NOMO-1 treated with dmso at 0.1 percent for 144 hours (cell line): ENCODE measurements at regions not wholly inside any gene's neighbourhood (a gene's known extent, or its start where the extent isn't known, plus 50 kb on each side); places are given as distances from the start of the nearest gene placed in this dataset.

Experiments
- DNase-seq: peaks from one replicate; lab custom pipeline; 2025; ENCODE audit not compliant: unreplicated experiment; lab: John Stamatoyannopoulos, UW

DNA sequence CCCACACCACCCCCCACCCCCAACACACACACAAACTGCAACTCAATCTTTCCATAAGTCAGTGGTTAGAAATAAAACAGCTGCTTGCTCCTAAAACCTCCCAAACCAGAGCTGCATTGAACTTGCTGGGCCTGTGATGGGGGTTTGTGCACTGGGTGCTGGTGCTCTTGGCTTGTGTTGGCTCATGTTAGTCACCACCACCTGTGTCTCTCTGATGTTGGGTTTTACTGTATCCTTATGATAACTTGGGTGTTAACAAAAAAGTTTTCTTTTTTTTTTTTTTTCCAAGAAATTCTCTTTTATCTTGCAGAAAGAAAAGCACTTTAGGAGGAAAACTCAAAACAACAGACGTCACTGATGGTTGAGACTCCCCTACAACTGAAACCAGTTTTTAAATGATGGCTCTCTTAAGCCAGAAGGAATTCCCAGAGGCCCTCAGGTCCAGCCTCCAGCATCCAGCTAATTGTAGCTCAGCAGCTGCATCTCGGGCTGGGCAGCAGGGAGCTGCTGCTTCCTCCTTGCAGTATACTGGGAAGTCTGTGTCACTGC is 79.9 kb upstream of the DRD2 start:
- DNase-seq, result no peak

DNA sequence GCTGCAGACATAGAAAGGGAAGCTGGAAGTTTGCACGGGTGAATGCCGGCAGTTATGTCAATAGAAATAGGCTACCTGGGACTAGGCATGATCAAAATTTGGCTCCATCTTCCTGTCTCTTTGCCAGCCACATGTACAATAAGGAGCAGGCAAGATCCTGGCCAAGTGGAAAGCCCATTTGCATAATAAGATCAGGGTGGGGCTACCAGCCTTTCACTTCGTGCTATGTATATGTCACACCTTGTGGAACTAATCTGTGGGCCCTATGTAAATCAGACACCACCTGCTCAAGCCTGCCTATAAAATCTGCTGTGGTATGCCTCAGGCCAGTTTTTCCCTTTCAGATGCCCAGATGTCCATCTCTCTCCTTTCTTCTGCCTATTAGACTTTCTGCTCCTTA is 79.3 kb upstream of the DRD2 start:
- DNase-seq, result no peak

DNA sequence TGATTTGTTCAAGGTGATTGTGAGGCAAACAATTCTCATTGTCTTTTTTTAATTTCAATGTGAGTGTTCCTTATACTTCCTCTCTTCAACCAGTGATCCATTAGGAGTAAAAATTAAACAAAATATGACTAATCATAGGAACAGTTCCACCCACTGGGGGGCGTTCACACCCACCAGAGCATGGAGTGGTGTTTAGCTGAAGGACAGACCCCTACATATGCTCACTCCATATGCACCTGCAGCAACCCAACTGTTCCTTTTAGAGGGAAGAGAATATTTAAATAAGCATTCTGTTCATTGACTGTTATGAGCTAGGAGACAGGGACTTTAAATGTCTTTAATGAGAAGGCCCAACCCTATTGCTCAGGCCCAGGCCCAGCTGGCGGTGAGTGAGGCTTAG is 78.7 kb upstream of the DRD2 start:
- DNase-seq, result no peak

DNA sequence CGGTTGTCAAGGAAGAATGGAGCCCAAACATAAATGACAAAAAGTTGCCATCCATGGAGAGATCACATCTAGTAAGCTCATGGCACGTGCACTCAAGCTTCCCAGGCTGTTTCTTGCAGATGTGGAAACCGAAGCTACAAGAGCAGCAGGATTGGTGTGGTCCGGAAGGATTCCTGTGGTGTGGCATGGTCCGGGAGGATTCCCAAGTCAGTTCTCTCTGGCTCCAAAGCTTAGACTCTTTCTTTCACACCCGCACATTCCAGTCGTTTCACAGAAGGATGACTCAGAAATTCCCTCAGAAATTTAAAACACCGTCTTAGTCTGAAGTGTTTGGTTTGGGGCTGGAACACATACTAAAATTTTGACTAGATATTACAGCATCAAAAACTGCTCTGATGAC is 78.0 kb upstream of the DRD2 start:
- DNase-seq, result no peak

DNA sequence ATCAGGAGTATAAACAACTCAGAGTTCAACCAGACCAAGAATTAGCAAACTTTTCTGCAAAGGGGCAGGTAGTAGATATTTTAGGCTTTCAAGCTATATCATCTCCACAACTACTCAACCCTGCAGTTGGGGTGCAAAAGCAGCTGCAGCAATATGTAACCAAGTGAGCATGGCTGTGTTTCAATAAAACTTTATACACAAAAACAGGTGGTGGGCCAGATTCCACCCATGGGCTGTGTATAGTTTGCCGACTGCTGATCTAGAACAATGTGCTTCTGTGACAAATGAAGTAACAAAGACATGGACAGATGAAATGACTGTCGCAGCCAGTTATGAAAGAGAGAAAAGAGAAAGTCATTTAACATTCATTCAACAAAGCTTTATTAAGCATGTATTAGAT is 77.1 kb upstream of the DRD2 start:
- no peak for DNase-seq

DNA sequence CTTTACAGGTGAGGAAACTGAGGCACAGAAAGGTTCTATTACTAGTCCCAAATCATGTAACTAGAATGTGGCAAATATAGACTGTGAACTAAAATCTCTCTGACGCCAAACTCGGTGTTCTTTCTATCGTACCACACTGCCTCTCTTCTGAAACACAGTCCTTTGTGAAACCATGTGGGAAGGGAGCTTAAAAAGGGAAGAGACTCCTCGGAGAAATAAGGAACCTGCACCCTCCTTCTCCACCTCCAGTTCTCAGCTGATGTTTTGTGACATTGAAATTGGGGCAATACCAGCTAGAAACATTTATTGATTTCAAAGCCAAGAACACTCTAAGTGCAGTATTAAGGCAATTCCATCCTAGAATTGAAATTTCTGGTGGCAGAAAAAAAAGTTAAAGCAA is 76.4 kb upstream of the DRD2 start:
- no peak for DNase-seq

DNA sequence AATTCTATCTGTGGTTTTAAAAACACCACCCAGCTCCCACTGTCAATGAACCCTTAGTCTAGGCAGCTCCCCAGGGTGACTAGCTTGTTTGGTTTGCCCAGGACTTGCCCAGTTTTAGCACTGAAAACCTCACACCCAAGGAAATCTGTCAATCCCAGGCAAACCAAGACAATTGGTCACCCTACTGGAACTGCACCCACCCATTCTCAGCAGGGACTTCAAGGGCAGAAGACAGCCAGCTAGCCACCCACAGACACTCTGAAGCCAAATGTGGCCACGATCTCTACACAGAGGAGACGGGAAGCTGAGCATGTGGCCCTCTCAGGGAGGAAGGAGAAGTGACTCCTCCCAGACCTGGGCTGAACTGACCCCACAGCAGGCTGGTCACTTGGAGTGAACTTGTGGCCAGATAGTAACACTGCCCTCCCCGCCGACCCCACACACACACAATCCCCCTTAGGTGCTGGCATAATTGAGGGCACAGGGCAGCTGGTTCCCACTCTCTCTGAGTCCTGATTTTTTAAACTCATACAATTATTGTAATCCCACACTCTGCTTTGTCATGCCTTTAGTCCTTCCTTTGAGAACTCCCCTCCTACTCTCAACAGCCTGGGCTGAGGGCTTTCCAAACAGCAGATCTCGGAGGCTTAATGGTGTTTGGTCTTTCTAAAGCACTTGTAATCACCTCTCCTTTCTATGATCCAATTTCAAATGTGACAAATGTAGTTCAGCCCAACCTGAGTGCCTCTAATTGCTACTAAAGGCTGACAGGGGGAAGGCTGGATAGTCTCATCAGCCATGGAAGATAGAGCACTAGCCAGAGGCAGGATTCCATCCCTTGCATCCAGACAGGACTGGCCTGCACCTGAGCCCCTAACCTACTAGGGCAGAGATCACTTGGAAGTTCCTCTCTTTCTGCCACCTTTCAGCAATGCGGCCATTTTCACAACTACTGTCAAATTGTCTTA is 74.7 kb upstream of the DRD2 start:
- DNase-seq, result no peak

DNA sequence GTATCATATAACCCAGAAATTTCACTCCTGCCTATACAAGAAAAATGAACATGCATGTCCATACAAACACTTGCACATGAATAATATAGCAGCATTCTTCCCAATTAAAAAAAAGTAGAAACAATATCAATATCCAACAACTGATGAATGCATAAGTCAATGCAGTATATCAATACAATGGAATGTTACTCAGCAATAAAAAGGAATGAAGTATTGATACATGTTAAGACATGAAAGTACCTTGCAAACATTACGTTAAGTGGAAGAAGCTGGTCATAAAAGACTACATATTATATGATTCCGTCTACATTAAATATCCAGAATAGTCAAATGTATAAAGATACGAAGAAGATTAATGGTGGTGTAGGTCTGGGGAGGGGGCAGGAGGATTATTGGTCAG is 73.9 kb upstream of the DRD2 start:
- DNase-seq, result no peak

DNA sequence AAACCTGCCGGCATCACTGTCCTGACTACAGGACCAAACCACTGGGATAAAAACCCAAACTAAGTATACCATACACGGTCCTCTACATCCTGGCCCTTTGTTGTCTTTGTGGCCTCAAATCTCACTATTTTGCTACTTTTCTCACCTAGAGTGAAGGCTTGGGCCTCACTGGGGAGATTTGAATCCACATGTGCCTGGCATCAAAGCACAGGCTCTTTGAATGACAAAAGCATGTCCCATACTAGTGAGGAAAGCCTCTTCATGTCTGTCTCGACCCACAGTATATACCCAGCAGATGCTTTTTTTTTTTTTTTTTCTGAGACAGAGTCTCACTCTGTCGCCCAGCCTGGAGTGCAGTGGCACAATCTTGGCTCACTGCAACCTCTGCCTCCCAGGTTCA is 72.5 kb upstream of the DRD2 start:
- DNase-seq, result no peak

DNA sequence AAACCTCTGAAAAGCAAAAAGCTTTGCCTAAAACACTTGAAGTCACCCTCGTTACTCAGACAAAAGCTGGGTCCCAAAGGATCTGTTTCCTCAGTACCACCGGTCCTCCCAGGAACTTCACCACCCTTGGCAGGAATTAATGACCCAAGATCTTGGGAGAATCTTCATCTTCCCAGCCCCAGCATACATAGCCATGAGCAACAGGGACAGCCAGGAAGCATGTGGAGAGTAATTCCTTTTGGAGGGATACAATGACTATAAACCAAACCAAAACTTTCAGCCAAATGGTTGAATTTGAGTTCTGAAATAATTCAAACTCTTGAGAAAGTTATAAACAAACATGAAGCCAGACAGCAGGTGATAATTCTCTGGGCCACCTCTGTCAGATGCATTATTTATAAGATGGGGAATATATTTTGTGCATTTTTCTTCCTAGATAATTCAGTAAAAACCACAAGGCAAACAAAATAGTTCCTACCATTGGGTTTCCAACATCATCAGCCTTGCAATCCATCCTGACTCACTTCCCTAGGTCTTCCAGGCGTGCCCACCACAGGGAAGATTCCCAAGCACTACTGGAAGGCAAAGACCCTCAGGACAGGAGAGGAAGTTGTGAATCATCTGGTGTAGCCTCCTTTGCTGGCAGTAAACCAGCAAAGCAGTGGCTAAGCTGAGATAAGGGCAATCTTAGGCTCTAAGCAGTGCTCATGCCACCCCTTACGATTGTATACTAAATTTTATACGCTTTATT is 71.7 kb upstream of the DRD2 start:
- no peak for DNase-seq

DNA sequence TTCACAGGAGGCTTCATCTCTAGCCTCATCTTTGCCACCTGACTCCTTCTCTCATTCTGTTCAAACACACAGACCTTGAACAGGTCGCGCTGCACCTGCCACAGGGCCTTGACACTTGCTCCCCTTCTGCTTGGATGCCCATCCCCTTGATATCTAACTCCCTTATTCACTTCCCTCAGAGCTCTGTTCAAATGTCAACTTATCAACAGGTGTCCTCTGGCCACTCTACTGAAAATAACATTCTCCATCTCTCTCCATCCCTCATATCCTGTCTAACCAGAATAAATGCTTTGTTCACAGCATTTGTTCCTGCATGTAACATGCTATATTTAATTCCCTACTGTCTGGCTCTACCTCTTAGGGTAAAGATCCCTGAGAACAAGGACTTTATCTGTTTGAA is 67.2 kb upstream of the DRD2 start:
- DNase-seq, result no peak

DNA sequence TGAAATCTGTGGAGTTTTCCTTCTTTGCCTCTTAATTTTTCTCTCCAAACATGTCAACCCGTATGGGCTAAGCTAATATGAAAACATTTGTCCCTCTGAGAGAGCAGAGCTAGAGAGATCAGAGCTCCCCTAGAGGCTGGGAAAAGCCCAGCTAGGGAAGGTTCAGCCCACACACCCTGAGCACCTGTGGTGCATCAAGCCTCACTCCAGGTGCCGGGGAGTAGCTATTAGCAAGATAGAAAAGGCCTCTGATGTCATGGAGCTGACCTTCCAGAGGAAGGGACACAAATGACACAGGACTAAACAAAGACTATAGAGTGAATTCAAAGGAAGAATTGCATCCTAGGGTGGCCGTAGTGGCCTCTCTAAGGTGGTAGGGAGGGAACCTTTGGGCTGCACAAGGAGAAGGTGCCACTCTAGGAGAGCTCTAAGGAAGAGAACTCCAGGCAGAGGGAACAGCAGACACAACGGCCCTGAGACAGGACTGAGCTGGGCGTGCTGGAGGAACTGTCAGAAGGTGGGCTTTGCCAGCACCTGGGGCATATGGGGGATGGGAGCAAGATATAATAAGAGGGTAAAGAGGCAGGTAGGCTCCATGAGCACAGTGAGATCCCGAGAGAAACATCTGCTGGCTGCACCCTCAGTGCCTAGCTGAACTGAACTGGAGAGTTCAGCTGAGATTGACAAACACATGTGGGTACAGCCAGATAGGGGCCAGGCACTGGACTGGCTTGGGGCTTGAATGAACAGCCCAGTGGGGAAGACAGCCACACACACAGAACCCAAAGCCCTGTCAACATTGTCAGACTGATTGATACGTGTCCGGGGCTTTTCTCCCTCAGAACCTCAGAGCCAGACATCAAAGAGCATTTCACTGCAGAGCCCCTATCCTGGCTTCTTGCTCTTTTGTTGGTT is 65.5 kb upstream of the DRD2 start:
- DNase-seq, result no peak

DNA sequence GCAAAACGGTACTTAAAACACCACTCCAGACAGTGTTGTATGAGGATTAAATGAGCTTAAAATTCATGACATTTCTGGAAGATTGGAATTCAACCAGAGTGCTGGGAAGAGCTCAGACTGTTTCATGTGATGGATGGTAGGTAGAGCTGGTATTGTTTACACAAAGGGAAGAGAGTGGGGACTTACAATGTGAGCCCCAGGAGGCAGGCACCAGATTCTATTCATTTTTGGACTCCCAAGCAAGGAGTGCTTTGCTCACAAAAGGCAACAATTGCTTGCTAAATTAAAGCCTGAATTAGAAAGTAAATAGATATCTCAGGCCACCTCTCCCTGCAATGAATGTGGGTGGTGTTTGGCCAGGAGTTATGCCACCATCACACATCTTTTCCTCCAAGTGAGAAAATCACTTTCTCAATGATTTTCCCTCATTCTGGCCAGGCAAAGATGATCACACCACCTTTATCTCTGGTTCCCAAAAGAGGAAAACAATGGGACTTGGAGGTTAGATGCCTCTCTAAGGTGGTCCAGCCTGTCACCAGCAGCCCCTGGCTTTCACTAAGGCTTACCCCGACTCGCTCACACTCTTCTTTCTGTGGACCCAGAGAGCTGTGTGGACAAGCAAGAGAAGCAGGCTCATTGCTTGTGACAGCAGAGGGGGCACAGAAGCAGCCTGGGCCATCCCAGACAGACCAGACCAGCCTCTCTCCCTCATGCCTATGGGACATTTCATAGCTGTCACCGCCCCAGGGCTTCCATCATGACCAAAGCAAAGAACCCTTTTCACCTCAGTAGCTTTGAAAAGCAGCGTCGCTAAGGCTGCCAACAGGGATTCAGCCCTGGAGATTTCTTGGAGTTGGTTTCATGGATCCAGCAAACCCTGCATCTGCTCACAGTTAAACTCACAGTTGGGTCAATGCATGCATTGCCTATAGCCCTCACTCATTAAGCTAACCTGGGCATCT is 63.5 kb upstream of the DRD2 start:
- DNase-seq, result no peak

DNA sequence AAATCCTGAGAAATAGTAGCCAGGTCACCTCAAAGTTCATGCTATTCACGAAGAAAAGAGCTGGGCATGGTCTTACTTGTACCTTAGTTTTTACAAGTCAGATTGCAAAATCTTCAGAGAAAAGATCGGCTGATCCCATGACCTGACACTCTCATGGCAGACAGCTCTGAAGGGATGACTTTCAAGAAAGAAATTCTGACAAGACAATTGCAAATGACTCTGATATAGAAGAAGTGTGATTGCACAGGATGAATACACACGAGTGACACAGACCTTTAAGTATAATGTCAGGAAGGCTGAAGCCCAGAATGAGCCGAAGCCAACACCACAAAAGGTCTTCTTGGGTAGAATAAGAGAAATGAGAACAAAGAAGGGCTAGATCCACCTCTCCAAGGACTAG is 59.4 kb upstream of the DRD2 start:
- no peak for DNase-seq

DNA sequence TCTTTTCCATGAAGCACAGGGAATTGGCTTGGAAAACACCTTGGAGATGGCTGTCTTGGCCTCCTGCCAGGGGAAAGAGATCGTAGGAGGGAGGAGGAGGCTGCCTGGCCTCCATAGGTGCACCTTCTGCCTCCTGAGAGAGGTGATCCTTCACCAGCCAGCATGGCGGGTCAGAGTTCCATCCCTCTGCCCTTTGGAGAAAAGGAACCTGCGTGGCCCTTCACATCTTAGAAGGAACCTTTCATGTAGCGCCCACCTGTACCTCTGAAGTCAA is 58.2 kb upstream of the DRD2 start:
- no peak for DNase-seq

DNA sequence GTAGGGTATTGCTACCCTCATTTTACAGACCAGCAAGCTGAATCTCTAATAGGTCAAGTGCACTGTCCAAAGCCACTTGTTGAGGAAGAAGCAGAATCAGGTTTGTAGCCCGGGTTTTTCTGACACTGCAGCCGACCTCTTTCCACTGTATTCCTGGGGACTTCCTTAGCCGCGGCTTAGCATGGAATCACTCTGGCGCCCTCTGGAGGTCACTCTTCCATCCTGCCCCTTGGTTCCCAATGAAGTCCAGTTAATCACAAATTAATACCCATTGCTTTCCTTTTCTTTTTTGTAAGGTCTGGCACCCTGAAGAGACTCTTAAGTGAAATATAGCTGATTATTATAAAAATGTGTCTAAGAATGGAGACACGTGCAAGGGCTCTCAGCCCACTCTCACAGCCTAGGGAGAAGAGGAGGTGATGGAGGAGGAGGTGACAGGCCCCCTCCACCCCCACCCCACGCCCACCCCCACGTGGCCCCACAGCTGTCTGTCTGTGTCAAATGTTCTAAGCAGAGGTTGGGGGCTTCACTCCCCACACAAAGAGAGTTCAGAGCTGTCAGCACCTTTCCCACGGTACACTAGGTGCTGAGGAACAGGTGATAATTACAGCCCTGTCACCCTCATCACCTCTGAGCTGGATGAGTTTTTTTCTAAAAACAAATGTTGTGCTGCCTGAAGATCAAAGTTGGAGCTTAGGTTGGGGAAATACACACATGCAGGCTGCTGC is 57.7 kb upstream of the DRD2 start:
- no peak for DNase-seq

DNA sequence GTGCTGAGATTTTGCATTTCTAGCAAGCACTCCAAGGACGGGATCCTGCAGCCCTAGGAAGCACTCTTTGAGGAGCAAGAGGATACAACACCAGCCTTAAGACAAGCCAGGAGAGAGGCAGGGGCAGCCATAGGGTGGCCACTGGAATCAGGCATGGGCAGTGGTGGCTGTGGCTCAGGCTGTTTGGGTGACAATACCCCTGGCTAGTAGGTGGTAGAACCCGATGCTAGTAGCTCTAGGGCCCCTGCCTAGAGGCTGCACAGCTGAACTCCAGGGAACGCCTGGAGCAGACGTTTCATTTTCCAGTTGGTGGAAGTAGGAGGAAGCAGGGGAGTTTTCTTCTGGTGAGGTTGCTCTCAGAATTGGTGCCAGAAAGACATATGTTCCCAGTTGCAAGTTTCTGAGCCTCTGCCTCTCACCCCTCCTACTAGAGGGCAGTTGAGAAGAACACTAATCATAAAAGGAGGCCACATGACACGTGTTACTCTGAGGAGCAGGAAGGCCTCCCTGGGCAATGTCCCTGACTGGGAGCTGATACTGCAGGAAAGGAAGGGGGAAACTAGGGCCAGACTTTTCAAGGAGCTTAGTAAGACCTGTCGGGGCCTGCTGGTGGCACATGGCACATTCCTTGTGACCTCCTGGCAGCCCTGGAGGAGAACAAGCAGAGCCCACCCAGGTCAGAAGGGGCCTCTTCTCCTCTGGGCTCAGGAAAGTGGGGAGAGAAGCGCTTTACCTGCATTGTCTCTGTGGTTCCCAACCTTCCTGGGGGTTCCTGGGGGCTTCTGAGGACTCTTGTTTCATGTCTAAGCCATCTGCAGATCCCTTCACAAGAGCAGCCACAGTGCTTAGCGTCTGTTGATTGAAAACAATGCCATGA is 56.6 kb upstream of the DRD2 start:
- no peak for DNase-seq

DNA sequence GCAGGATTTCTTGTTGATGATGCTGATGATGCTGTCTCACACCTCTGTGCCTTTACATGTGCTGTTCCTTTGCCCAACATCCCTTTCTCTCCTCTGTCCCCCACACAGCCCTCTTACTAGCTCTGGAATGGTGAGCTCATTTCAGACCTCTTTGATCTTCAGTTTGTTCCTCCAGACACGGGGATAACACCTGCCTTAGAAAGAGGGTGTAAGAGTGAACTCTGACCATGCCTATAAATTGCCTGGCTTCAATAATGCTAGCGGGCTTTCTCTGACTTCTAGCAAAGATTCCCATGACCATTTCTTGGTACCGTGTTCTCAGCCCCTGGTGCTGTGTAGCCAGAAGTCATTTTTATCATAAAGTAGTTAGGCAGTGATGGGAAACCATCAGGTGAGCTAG is 55.9 kb upstream of the DRD2 start:
- no peak for DNase-seq

DNA sequence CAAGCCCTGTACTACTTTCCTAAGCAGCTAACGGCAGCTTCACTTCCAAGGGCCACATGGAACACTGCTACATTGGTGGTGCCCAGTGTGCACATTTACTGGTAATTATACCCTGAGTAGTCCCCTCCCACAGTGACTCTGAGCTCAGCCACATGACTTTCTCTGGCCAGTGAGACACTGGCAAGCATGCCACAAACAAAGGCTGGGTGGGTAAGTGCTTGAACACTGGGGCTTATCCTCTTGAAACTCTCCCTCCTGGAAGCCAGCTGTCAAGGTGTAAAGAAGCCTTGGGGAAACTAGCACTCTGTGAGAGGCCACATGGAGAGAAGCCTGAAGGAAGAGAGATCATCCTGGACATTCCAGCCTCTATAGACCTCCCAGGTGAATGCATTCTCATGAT is 54.4 kb upstream of the DRD2 start:
- no peak for DNase-seq
